ENCODE measurements at regions not wholly inside any gene's neighbourhood (a gene's known extent, or its start where the extent isn't known, plus 50 kb on each side); places are given as distances from the start of the nearest gene placed in this dataset.
A peak's percentile ranks its signal among the peaks of the same experiment; 100 is the strongest.

DNA sequence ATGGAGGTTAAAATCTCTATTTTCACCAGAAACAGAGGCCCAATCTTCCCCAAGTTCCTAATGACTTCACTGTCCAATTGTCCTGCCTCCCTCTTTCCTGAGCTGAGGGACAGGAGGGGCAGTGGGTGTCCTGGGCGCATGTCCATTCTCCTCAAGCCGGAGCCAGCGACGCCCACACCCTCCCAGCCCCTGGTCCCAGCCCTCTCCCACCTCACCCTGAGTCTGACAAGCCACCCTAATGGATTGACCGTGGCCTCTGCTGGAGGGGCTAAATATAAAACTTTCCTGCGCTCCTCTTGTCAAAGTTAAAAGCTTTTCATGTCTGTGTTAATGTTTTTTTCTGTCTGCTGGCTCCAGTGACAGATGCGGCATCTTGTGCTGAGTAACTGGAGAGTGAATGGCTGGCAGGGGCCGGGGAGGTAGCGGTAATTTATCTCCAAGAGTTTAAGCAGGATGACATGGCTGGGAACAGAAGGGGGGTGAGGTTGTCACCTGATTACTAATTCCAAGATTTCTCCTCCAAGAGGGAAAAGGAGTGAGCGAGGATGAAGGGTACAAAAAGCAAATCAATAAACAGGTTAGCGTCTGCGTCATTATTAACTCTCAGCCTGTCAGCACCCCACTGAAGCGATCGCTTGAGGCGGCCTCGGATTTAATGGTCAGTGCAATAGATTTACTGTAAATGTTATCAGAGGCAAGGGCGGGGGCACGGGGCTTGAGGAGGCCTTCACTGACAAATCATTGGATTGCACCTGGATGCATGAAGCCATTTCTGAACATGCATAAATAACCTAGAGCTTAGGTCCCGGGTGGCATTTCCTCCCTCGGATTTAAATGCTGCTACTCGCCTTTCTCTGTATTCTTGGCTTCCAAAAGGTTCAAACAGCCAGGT lies 118.1 kb upstream of the MAFB start:
- TF ChIP-seq, protein P1, sequence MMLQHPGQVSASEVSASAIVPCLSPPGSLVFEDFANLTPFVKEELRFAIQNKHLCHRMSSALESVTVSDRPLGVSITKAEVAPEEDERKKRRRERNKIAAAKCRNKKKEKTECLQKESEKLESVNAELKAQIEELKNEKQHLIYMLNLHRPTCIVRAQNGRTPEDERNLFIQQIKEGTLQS (IDR thresholded peaks at IDR 0.05), result no peak
- TF ChIP-seq, protein P2, sequence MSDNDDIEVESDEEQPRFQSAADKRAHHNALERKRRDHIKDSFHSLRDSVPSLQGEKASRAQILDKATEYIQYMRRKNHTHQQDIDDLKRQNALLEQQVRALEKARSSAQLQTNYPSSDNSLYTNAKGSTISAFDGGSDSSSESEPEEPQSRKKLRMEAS (IDR thresholded peaks at IDR 0.05), result no peak
- TF ChIP-seq, protein P3, sequence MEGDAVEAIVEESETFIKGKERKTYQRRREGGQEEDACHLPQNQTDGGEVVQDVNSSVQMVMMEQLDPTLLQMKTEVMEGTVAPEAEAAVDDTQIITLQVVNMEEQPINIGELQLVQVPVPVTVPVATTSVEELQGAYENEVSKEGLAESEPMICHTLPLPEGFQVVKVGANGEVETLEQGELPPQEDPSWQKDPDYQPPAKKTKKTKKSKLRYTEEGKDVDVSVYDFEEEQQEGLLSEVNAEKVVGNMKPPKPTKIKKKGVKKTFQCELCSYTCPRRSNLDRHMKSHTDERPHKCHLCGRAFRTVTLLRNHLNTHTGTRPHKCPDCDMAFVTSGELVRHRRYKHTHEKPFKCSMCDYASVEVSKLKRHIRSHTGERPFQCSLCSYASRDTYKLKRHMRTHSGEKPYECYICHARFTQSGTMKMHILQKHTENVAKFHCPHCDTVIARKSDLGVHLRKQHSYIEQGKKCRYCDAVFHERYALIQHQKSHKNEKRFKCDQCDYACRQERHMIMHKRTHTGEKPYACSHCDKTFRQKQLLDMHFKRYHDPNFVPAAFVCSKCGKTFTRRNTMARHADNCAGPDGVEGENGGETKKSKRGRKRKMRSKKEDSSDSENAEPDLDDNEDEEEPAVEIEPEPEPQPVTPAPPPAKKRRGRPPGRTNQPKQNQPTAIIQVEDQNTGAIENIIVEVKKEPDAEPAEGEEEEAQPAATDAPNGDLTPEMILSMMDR (IDR thresholded peaks at IDR 0.05; ENCODE audit: low read depth, low read length, missing input control), result no peak
- TF ChIP-seq NR2F2 (IDR thresholded peaks at IDR 0.05) (no peak), SP1 (IDR thresholded peaks at IDR 0.05) (no peak), JUND (IDR thresholded peaks at IDR 0.05) (no peak), RXRA (IDR thresholded peaks at IDR 0.05) (no peak), FOXA2 (IDR thresholded peaks at IDR 0.05) (no peak), RAD21 (IDR thresholded peaks at IDR 0.05) (no peak), YY1 (IDR thresholded peaks at IDR 0.05) (no peak), HNF4A (conservative IDR thresholded peaks at IDR 0.05) (no peak), FOXA1 (IDR thresholded peaks at IDR 0.05) (no peak), HNF4G (IDR thresholded peaks at IDR 0.05) (no peak), TAF1 (conservative IDR thresholded peaks at IDR 0.05) (no peak), GABPA (IDR thresholded peaks at IDR 0.05 in 1 of 2, conservative IDR thresholded peaks at IDR 0.05 in 1 of 2) (no peak), EGR1 (IDR thresholded peaks at IDR 0.05; ENCODE audit: low read depth in 2 of 2) (no peak)
- TF ChIP-seq, protein P4, sequence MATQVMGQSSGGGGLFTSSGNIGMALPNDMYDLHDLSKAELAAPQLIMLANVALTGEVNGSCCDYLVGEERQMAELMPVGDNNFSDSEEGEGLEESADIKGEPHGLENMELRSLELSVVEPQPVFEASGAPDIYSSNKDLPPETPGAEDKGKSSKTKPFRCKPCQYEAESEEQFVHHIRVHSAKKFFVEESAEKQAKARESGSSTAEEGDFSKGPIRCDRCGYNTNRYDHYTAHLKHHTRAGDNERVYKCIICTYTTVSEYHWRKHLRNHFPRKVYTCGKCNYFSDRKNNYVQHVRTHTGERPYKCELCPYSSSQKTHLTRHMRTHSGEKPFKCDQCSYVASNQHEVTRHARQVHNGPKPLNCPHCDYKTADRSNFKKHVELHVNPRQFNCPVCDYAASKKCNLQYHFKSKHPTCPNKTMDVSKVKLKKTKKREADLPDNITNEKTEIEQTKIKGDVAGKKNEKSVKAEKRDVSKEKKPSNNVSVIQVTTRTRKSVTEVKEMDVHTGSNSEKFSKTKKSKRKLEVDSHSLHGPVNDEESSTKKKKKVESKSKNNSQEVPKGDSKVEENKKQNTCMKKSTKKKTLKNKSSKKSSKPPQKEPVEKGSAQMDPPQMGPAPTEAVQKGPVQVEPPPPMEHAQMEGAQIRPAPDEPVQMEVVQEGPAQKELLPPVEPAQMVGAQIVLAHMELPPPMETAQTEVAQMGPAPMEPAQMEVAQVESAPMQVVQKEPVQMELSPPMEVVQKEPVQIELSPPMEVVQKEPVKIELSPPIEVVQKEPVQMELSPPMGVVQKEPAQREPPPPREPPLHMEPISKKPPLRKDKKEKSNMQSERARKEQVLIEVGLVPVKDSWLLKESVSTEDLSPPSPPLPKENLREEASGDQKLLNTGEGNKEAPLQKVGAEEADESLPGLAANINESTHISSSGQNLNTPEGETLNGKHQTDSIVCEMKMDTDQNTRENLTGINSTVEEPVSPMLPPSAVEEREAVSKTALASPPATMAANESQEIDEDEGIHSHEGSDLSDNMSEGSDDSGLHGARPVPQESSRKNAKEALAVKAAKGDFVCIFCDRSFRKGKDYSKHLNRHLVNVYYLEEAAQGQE (IDR thresholded peaks at IDR 0.05), result no peak
- TF ChIP-seq, protein P5, sequence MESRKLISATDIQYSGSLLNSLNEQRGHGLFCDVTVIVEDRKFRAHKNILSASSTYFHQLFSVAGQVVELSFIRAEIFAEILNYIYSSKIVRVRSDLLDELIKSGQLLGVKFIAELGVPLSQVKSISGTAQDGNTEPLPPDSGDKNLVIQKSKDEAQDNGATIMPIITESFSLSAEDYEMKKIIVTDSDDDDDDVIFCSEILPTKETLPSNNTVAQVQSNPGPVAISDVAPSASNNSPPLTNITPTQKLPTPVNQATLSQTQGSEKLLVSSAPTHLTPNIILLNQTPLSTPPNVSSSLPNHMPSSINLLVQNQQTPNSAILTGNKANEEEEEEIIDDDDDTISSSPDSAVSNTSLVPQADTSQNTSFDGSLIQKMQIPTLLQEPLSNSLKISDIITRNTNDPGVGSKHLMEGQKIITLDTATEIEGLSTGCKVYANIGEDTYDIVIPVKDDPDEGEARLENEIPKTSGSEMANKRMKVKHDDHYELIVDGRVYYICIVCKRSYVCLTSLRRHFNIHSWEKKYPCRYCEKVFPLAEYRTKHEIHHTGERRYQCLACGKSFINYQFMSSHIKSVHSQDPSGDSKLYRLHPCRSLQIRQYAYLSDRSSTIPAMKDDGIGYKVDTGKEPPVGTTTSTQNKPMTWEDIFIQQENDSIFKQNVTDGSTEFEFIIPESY (IDR thresholded peaks at IDR 0.05), result no peak
- H3K4me3 ChIP-seq (ENCODE audit: low read depth in 1 of 3, low read length in 3 of 3), result no peak overlapping the region
- H3K4me1 ChIP-seq (ENCODE audit: control insufficient read depth in 4 of 4, insufficient read depth in 4 of 4, low read length in 3 of 4), result no peaks in the 10 kb centered on the region
- 82% methylated on average over 21 of the region's 21 CpGs for WGBS
- H3K9me3 ChIP-seq (ENCODE audit: control insufficient read depth in 4 of 4, low read length in 3 of 4), result no peaks in the 10 kb centered on the region
- no peak overlapping the region for H3K9ac ChIP-seq (ENCODE audit: low read depth in 1 of 2, low read length in 2 of 2)
- peaks cover 0 to 3% (median 0%) of the 10 kb centered on the region in 4 donors for H3K27me3 ChIP-seq (ENCODE audit: control insufficient read depth in 4 of 4, insufficient read depth in 4 of 4, low read length in 3 of 4)
- peak; percentile 1 for DNase-seq (ENCODE audit: low spot score)
- no peaks in the 10 kb centered on the region for H3K36me3 ChIP-seq (ENCODE audit: control insufficient read depth in 4 of 4, insufficient read depth in 3 of 4, low read depth in 1 of 4, low read length in 3 of 4)
- no peak overlapping the region for H3K27ac ChIP-seq (ENCODE audit: low read depth in 1 of 2, low read length in 2 of 2)
